ENCODE measurements at regions not wholly inside any gene's neighbourhood (a gene's known extent, or its start where the extent isn't known, plus 50 kb on each side); places are given as distances from the start of the nearest gene placed in this dataset.

GRCh38 chr1:50266509-50266908 lies 156.7 kb downstream of the DMRTA2 start:
- CTCF ChIA-PET = interaction anchor here (0.6 to 1.0 kb wide), 2 partner anchors 10 to 44 kb away, joined by 3 read pairs; no protein-coding TSS in a partner anchor
- TF ChIP-seq CTCF (IDR thresholded peaks at IDR 0.05; ENCODE audit: control extremely low read depth, extremely low read depth, low read depth, missing control alignments) = no peak
- no peak for DNase-seq (ENCODE audit: extremely low spot score)
- POLR2A ChIA-PET = no interaction called here

- TF ChIP-seq CTCF (IDR thresholded peaks at IDR 0.05; ENCODE audit: control extremely low read depth, extremely low read depth, low read depth, missing control alignments) = no peak
- ChIA-PET POLR2A (no interaction called here), CTCF (interaction anchor here (1.2 kb wide), 1 partner anchor 8 kb away, joined by 3 read pairs; no protein-coding TSS in a partner anchor)
- DNase-seq (ENCODE audit: extremely low spot score) = no peak
Observed at GRCh38 chr1:50265790-50266314, 157.1 kb downstream of the ELAVL4 start.

GRCh38 chr1:50264590-50264989 lies 155.9 kb downstream of the ELAVL4 start:
- no peak for DNase-seq (ENCODE audit: extremely low spot score)
- TF ChIP-seq CTCF (IDR thresholded peaks at IDR 0.05; ENCODE audit: control extremely low read depth, extremely low read depth, low read depth, missing control alignments) = no peak
- CTCF ChIA-PET = no interaction called here
- POLR2A ChIA-PET = no interaction called here

GRCh38 chr1:50262436-50262835 lies 153.7 kb downstream of the ELAVL4 start:
- DNase-seq (ENCODE audit: extremely low spot score) = no peak
- TF ChIP-seq CTCF (IDR thresholded peaks at IDR 0.05; ENCODE audit: control extremely low read depth, extremely low read depth, low read depth, missing control alignments) = no peak
- ChIA-PET CTCF (interaction anchor here (0.9 to 1.7 kb wide), 3 partner anchors 9 to 71 kb away, joined by 3 to 5 read pairs (median 4); no protein-coding TSS in a partner anchor), POLR2A (no interaction called here)

GRCh38 chr1:50261951-50262350 lies 153.2 kb downstream of the ELAVL4 start:
- DNase-seq (ENCODE audit: extremely low spot score) = no peak
- no peak for TF ChIP-seq CTCF (IDR thresholded peaks at IDR 0.05; ENCODE audit: control extremely low read depth, extremely low read depth, low read depth, missing control alignments)
- CTCF ChIA-PET = interaction anchor here (1.3 to 1.7 kb wide), 2 partner anchors 9 to 16 kb away, joined by 3 to 5 read pairs; no protein-coding TSS in a partner anchor
- POLR2A ChIA-PET = no interaction called here

- DNase-seq (ENCODE audit: extremely low spot score) = no peak
- ChIA-PET POLR2A (no interaction called here), CTCF (interaction anchor here (3.8 kb wide), 1 partner anchor 15 kb away, joined by 17 read pairs; no protein-coding TSS in a partner anchor)
- no peak for TF ChIP-seq CTCF (IDR thresholded peaks at IDR 0.05; ENCODE audit: control extremely low read depth, extremely low read depth, low read depth, missing control alignments)
Observed at GRCh38 chr1:50257940-50258685, 149.4 kb downstream of the ELAVL4 start.
